HEK293 (cell line): ENCODE measurements at regions not wholly inside any gene's neighbourhood (a gene's known extent, or its start where the extent isn't known, plus 50 kb on each side); places are given as distances from the start of the nearest gene placed in this dataset.

Experiments used
- CTCF ChIA-PET: fragments of 350-600 bp; formaldehyde crosslinking; extraction: SDS; loops from one replicate; lab custom pipeline; 2021; ENCODE audit warnings: antibody characterized with exemption; lab: Yijun Ruan, JAX
- POLR2A ChIA-PET: fragments of 300-600 bp; formaldehyde crosslinking; extraction: SDS; loops from one replicate; lab custom pipeline; 2020; ENCODE audit warnings: antibody characterized with exemption, inconsistent platforms; lab: Yijun Ruan, JAX
- H3K27ac ChIP-seq: fragments of 200-500 bp; sonication (Bioruptor generic); 2 replicates; pipeline ENCODE4 v1.5.1; 2014; ENCODE audit warnings: low read depth, low read length, control low read depth, inconsistent platforms; ENCODE audit errors: extremely low read depth
- H3K36me3 ChIP-seq, 2 experiments: fragments of 200-500 bp in 1 of 2; sonication (Bioruptor generic) in 1 of 2; 1 replicate in 1 of 2; 2 replicates in 1 of 2; pipeline ENCODE4 v1.5.1; 2014 to 2017; ENCODE audit warnings: inconsistent platforms in 2 of 2, low read length in 2 of 2; ENCODE audit not compliant: control insufficient read depth in 2 of 2, insufficient read depth in 1 of 2
- H3K4me1 ChIP-seq: fragments of 200-500 bp; sonication (Bioruptor generic); 2 replicates; pipeline ENCODE4 v1.5.1; 2014; ENCODE audit warnings: mild to moderate bottlenecking, low read length, inconsistent platforms; ENCODE audit not compliant: control insufficient read depth, insufficient read depth
- H3K4me3 ChIP-seq: 2 replicates; pipeline ENCODE4 v1.5.1; 2011; ENCODE audit warnings: low read depth, mild to moderate bottlenecking, control low read depth, low read length, moderate library complexity
- H3K9me3 ChIP-seq: fragments of 200-500 bp; sonication (Bioruptor generic); 2 replicates; pipeline ENCODE4 v1.5.1; 2014; ENCODE audit warnings: low read depth, low read length, inconsistent platforms; ENCODE audit not compliant: control insufficient read depth, insufficient read depth
- EGR2 ChIP-seq: fragments of 450-650 bp; formaldehyde crosslinking; IDR thresholded peaks from 2 replicates; pipeline ENCODE4 v1.5.1; 2016; ENCODE audit warnings: low read depth, missing biosample characterization, missing genetic modification characterization
- PBX3 ChIP-seq: sonication (generic); formaldehyde crosslinking; IDR thresholded peaks from 2 replicates; pipeline ENCODE4 v1.8.1; 2022; ENCODE audit warnings: mild to moderate bottlenecking, moderate library complexity, missing genetic modification reagents
- RBAK ChIP-seq: fragments of 450-650 bp; formaldehyde crosslinking; IDR thresholded peaks from 2 replicates; pipeline ENCODE4 v1.5.1; 2016; ENCODE audit warnings: missing biosample characterization, missing genetic modification characterization
- SCRT2 ChIP-seq: fragments of 450-650 bp; formaldehyde crosslinking; IDR thresholded peaks from 2 replicates; pipeline ENCODE4 v1.5.1; 2016; ENCODE audit warnings: missing biosample characterization, missing genetic modification characterization
- ZBTB49 ChIP-seq: fragments of 450-650 bp; formaldehyde crosslinking; IDR thresholded peaks from 2 replicates; pipeline ENCODE4 v1.5.1; 2016; ENCODE audit warnings: missing biosample characterization, missing genetic modification characterization, low read depth
- ZBTB7A ChIP-seq: fragments of 450-650 bp; formaldehyde crosslinking; IDR thresholded peaks from 2 replicates; pipeline ENCODE4 v1.5.1; 2016; ENCODE audit warnings: low read depth, missing biosample characterization, missing genetic modification characterization
- ZNF148 ChIP-seq: fragments of 450-650 bp; formaldehyde crosslinking; IDR thresholded peaks from 2 replicates; pipeline ENCODE4 v1.5.0; 2017; ENCODE audit warnings: missing biosample characterization, missing genetic modification characterization, borderline replicate concordance
- ZNF184 ChIP-seq: fragments of 450-650 bp; IDR thresholded peaks from 2 replicates; pipeline ENCODE4 v1.5.1; 2018; ENCODE audit warnings: missing biosample characterization, mild to moderate bottlenecking, missing genetic modification characterization
- ZNF211 ChIP-seq: fragments of 450-650 bp; formaldehyde crosslinking; IDR thresholded peaks from 2 replicates; pipeline ENCODE4 v1.5.1; 2016; ENCODE audit warnings: low read depth, missing biosample characterization, missing genetic modification characterization
- ZNF426 ChIP-seq: fragments of 450-650 bp; formaldehyde crosslinking; IDR thresholded peaks from 2 replicates; pipeline ENCODE4 v1.5.1; 2017; ENCODE audit warnings: missing biosample characterization, missing genetic modification characterization, mild to moderate bottlenecking, inconsistent platforms, moderate library complexity
- ZNF473 ChIP-seq: fragments of 450-650 bp; formaldehyde crosslinking; IDR thresholded peaks from 2 replicates; pipeline ENCODE4 v1.5.1; 2017; ENCODE audit warnings: missing biosample characterization, missing genetic modification characterization
- ZNF48 ChIP-seq: fragments of 450-650 bp; formaldehyde crosslinking; IDR thresholded peaks from 2 replicates; pipeline ENCODE4 v1.5.1; 2016; ENCODE audit warnings: missing biosample characterization, missing genetic modification characterization
- ZNF544 ChIP-seq: fragments of 450-650 bp; formaldehyde crosslinking; IDR thresholded peaks from 2 replicates; pipeline ENCODE4 v1.5.0; 2017; ENCODE audit warnings: missing biosample characterization, missing genetic modification characterization
- ZNF549 ChIP-seq: fragments of 450-650 bp; IDR thresholded peaks from 2 replicates; pipeline ENCODE4 v1.5.1; 2018; ENCODE audit warnings: missing biosample characterization, missing genetic modification characterization, mild to moderate bottlenecking, inconsistent platforms, moderate library complexity
- ZNF621 ChIP-seq: fragments of 450-650 bp; formaldehyde crosslinking; IDR thresholded peaks from 2 replicates; pipeline ENCODE4 v1.5.1; 2017; ENCODE audit warnings: missing biosample characterization, missing genetic modification characterization
- ZNF639 ChIP-seq: fragments of 450-650 bp; formaldehyde crosslinking; IDR thresholded peaks from 2 replicates; pipeline ENCODE4 v1.5.1; 2016; ENCODE audit warnings: missing biosample characterization, missing genetic modification characterization
- ZNF660 ChIP-seq: fragments of 450-650 bp; IDR thresholded peaks from 2 replicates; pipeline ENCODE4 v1.5.1; 2018; ENCODE audit warnings: missing biosample characterization, mild to moderate bottlenecking, missing genetic modification characterization
- ZNF777 ChIP-seq: fragments of 450-650 bp; formaldehyde crosslinking; IDR thresholded peaks from 2 replicates; pipeline ENCODE4 v1.5.1; 2017; ENCODE audit warnings: missing biosample characterization, missing genetic modification characterization, borderline replicate concordance
- ZSCAN16 ChIP-seq: fragments of 450-650 bp; formaldehyde crosslinking; IDR thresholded peaks from 2 replicates; pipeline ENCODE4 v1.5.1; 2016; ENCODE audit warnings: missing biosample characterization, missing genetic modification characterization
- ZSCAN5A ChIP-seq: fragments of 450-650 bp; formaldehyde crosslinking; IDR thresholded peaks from 2 replicates; pipeline ENCODE4 v1.5.1; 2016; ENCODE audit warnings: missing biosample characterization, missing genetic modification characterization

GRCh38 chr7:149638566-149639320, 134.6 kb downstream of the ZNF467 start (continued):
- TF ChIP-seq ZNF148 (tag by site-specific recombination) (no peak), ZBTB49 (tag by site-specific recombination) (no peak), PBX3 (no peak), ZNF639 (no peak), ZNF48 (tag by site-specific recombination) (no peak), ZSCAN16 (no peak), EGR2 (tag by site-specific recombination) (no peak)
- TF ChIP-seq, all 188 proteins: peak for 0

GRCh38 chr7:149637911-149638565, 135.3 kb downstream of the ZNF467 start:
- H3K4me3 ChIP-seq = no peak overlapping the region
- TF ChIP-seq ZNF660 (tag by site-specific recombination) = no peak
- TF ChIP-seq ZNF426 = no peak
- no peak for TF ChIP-seq ZNF621 (tag by site-specific recombination)
- TF ChIP-seq ZNF549 = no peak
- no peak for TF ChIP-seq ZBTB7A
- TF ChIP-seq ZNF544 (tag by site-specific recombination) = no peak
- TF ChIP-seq ZNF777 (tag by site-specific recombination) = no peak
- TF ChIP-seq RBAK = no peak
- no peak for TF ChIP-seq SCRT2 (tag by site-specific recombination)
- no peak for TF ChIP-seq ZNF211
- no peak for TF ChIP-seq ZNF184 (tag by site-specific recombination)
- no peak for TF ChIP-seq ZNF473 (tag by site-specific recombination)
- no peak for TF ChIP-seq ZBTB49 (tag by site-specific recombination)
- no peak for TF ChIP-seq ZSCAN5A (tag by site-specific recombination)
- TF ChIP-seq, all 188 proteins: peak for 0
- Histone ChIP-seq H3K9me3 (no peaks in the 10 kb centered on the region), H3K4me1 (no peaks in the 10 kb centered on the region), H3K27ac (no peak overlapping the region), H3K36me3 (no peaks in the 10 kb centered on the region)
- CTCF ChIA-PET = interaction anchor here (1.7 kb wide), 1 partner anchor 25 kb away, joined by 6 read pairs; no protein-coding TSS in a partner anchor
- POLR2A ChIA-PET = no interaction called here
